ENCODE measurements at regions not wholly inside any gene's neighbourhood (a gene's known extent, or its start where the extent isn't known, plus 50 kb on each side); places are given as distances from the start of the nearest gene placed in this dataset.
"Not testable (repeated sequence)": the region's sequence is repeated elsewhere in the genome, so short reads cannot be mapped to it uniquely, and the experiment has no call there.

- no peak for DNase-seq
- Histone ChIP-seq H3K9me3 (no peaks in the 10 kb centered on the region), H3K27ac (no peak overlapping the region), H3K4me3 (no peak overlapping the region), H3K4me1 (no peaks in the 10 kb centered on the region), H3K36me3 (no peaks in the 10 kb centered on the region), H3K27me3 (no peaks in the 10 kb centered on the region)
- intact Hi-C loops (cut with DNase I): no loop called here
- TF ChIP-seq CTCF (IDR thresholded peaks at IDR 0.05) (no peak), POLR2A (IDR thresholded peaks at IDR 0.05) (no peak)
- WGBS, 2 donors: 50 to 62% methylated on average over 2 of the region's 2 CpGs
Measured at GRCh38 chr12:66813137-66813892, 134.4 kb upstream of the GRIP1 start.

- DNase-seq: no peak
- Histone ChIP-seq H3K27ac (no peak overlapping the region), H3K36me3 (no peaks in the 10 kb centered on the region), H3K4me3 (no peak overlapping the region), H3K4me1 (peaks cover 0 to 23% (median 4%) of the 10 kb centered on the region in 3 donors), H3K9me3 (no peaks in the 10 kb centered on the region), H3K27me3 (no peaks in the 10 kb centered on the region)
- TF ChIP-seq CTCF (IDR thresholded peaks at IDR 0.05) (no peak), POLR2A (IDR thresholded peaks at IDR 0.05) (no peak)
- intact Hi-C loops (cut with DNase I): no loop called here
Measured at GRCh38 chr12:66819587-66819986, 140.7 kb upstream of the GRIP1 start.

DNA sequence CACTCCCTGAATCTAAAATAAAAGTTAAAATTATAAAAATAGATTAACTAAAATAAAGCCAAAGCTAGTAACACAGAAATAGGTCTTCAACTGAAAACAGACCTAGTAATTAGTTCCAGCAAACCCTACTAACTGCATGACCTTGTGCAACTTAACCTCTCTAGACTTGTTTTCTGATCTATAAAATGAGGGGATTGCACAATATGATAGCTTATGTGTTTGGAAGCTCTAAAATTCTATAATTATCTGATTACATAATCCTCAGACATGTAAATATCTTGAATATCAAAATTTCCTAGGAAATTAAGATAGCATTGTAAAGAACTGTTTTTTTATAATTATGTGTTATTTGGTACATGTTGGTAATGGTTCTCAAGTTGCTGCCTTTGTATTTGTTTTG lies 144.1 kb upstream of the GRIP1 start:
- intact Hi-C loops (cut with DNase I): no loop called here
- Histone ChIP-seq H3K4me1 (peaks cover 0 to 31% (median 4%) of the 10 kb centered on the region in 3 donors), H3K9me3 (no peaks in the 10 kb centered on the region), H3K4me3 (no peak overlapping the region), H3K36me3 (no peaks in the 10 kb centered on the region), H3K27me3 (no peaks in the 10 kb centered on the region), H3K27ac (peak overlapping the region in 2 of 4 donors; percentile 74 to 85)
- DNase-seq: no peak
- no peak for TF ChIP-seq POLR2A (IDR thresholded peaks at IDR 0.05)
- no peak for TF ChIP-seq CTCF (IDR thresholded peaks at IDR 0.05)

GRCh38 chr12:66823857-66824570 lies 145.1 kb upstream of the GRIP1 start:
- H3K4me1 ChIP-seq: peaks cover 0 to 31% (median 4%) of the 10 kb centered on the region in 3 donors
- no peaks in the 10 kb centered on the region for H3K27me3 ChIP-seq
- intact Hi-C loops (cut with DNase I): no loop called here
- TF ChIP-seq POLR2A (IDR thresholded peaks at IDR 0.05) (no peak), CTCF (IDR thresholded peaks at IDR 0.05) (no peak)
- H3K9me3 ChIP-seq: no peaks in the 10 kb centered on the region
- H3K4me3 ChIP-seq: no peak overlapping the region
- WGBS, 2 donors: 20 to 39% methylated on average over 5 of the region's 5 CpGs
- no peaks in the 10 kb centered on the region for H3K36me3 ChIP-seq
- DNase-seq: no peak
- peak overlapping the region; percentile 64 to 85 (median 79) for H3K27ac ChIP-seq

GRCh38 chr12:66825921-66826320 lies 147.0 kb upstream of the GRIP1 start:
- H3K9me3 ChIP-seq; H3K27me3 ChIP-seq; H3K4me3 ChIP-seq; H3K36me3 ChIP-seq; intact Hi-C loops (cut with DNase I); H3K27ac ChIP-seq; DNase-seq: not testable (repeated sequence)
- peaks cover 0 to 31% (median 4%) of the 10 kb centered on the region in 3 donors for H3K4me1 ChIP-seq
- 80 to 90% methylated on average over 2 of the region's 2 CpGs for WGBS, 2 donors
